ENCODE measurements at regions not wholly inside any gene's neighbourhood (a gene's known extent, or its start where the extent isn't known, plus 50 kb on each side); places are given as distances from the start of the nearest gene placed in this dataset.

GRCh38 chr1:30012455-30013440 is 710.6 kb downstream of the MATN1 start:
- FAIRE-seq (no peak), ATAC-seq (no peak), DNase-seq (ENCODE audit: low spot score) (no peak)
- intact Hi-C loops (cut with micrococcal nuclease; ENCODE audit: unreplicated experiment), result no loop called here
- H3K4me2 ChIP-seq (ENCODE audit: low read depth, low read length), result no peak overlapping the region
- H3K36me3 ChIP-seq (replicated peaks in 1 of 2; ENCODE audit: control insufficient read depth in 1 of 2, insufficient read depth in 2 of 2, low read length in 2 of 2), result no peaks in the 10 kb centered on the region
- WGBS (ENCODE audit: low lambda C conversion rate), result 2% methylated on average over 5 of the region's 7 CpGs
- BruUV-seq (replicated peaks), result no TSS peak
- in situ Hi-C loops (cut with HindIII; ENCODE audit: extremely low pct_ligation_motif_present, low pct_unique_long_range_greater_than_20kb), result no loop called here
- peaks cover 0 to 1% of the 10 kb centered on the region in 2 experiments; a peak in 1 of 5 replicates for H3K27me3 ChIP-seq (ENCODE audit: control insufficient read depth in 1 of 2, insufficient read depth in 2 of 2, low read length in 2 of 2)
- H3K4me1 ChIP-seq (ENCODE audit: insufficient read depth, low read length), result peaks cover 10% of the 10 kb centered on the region
- H2AFZ ChIP-seq (ENCODE audit: low read length), result no peak overlapping the region
- ChIA-PET CTCF (ENCODE audit: low intra/inter-chr PET ratio, low total read pairs) (no interaction called here), POLR2A (no interaction called here)
- H3K9me3 ChIP-seq (ENCODE audit: low read length), result no peaks in the 10 kb centered on the region; the same call in 1 of the 2 replicates
- H3K9ac ChIP-seq (ENCODE audit: insufficient read depth, low read depth, low read length), result no peak overlapping the region
- H3K27ac ChIP-seq (ENCODE audit: extremely low read length, insufficient read depth, low read length), result no peak overlapping the region
- H3K79me2 ChIP-seq (ENCODE audit: insufficient read depth, low read length), result no peaks in the 10 kb centered on the region
- no peak overlapping the region for H3K4me3 ChIP-seq (replicated peaks in 1 of 3; ENCODE audit: insufficient read depth in 1 of 3, low read depth in 2 of 3, low read length in 3 of 3)
- H4K20me1 ChIP-seq (ENCODE audit: insufficient read depth, low read length), result no peaks in the 10 kb centered on the region
- no peak for TF ChIP-seq ARID3A (IDR thresholded peaks at IDR 0.05; ENCODE audit: low read depth, low read length)
- no peak for TF ChIP-seq HNRNPK (IDR thresholded peaks at IDR 0.05; ENCODE audit: low read depth, low read length, poor library complexity, severe bottlenecking)
- TF ChIP-seq PRPF4 (IDR thresholded peaks at IDR 0.05; ENCODE audit: low read depth, low read length, poor library complexity, severe bottlenecking), result no peak
- no peak for TF ChIP-seq KAT7 (CRISPR knock-in tag; IDR thresholded peaks at IDR 0.05; ENCODE audit: borderline replicate concordance)
- no peak for TF ChIP-seq KMT2B (CRISPR knock-in tag; IDR thresholded peaks at IDR 0.05)
- no peak for TF ChIP-seq KDM5A (IDR thresholded peaks at IDR 0.05; ENCODE audit: borderline replicate concordance, low read length)
- TF ChIP-seq ZFX (CRISPR knock-in tag; IDR thresholded peaks at IDR 0.05; ENCODE audit: low read depth), result no peak
- no peak for TF ChIP-seq ZNF672 (CRISPR knock-in tag; IDR thresholded peaks at IDR 0.05)
- no peak for TF ChIP-seq ZNF34 (CRISPR knock-in tag; IDR thresholded peaks at IDR 0.05; ENCODE audit: borderline replicate concordance)
- no peak for TF ChIP-seq KLF15 (CRISPR knock-in tag; IDR thresholded peaks at IDR 0.05; ENCODE audit: borderline replicate concordance)
- no peak for TF ChIP-seq PRDM4 (CRISPR knock-in tag; IDR thresholded peaks at IDR 0.05; ENCODE audit: borderline replicate concordance)
- no peak for TF ChIP-seq MLXIP (CRISPR knock-in tag; IDR thresholded peaks at IDR 0.05; ENCODE audit: borderline replicate concordance)
- no peak for TF ChIP-seq ETS1 (CRISPR knock-in tag; IDR thresholded peaks at IDR 0.05)
- no peak for TF ChIP-seq ZNF792 (CRISPR knock-in tag; IDR thresholded peaks at IDR 0.05)
- no peak for TF ChIP-seq ZNF550 (CRISPR knock-in tag; IDR thresholded peaks at IDR 0.05; ENCODE audit: borderline replicate concordance)
